Progenitor cell of endocrine pancreas (in vitro differentiated cells): ENCODE measurements at regions not wholly inside any gene's neighbourhood (a gene's known extent, or its start where the extent isn't known, plus 50 kb on each side); places are given as distances from the start of the nearest gene placed in this dataset.

ENCODE experiments used
- DNase-seq: peaks from one replicate; pipeline ENCODE4 v3.0.0; 2021; ENCODE audit warnings: low spot score; ENCODE audit not compliant: unreplicated experiment
- H3K27ac Mint-ChIP-seq: 2 replicates; pipeline ENCODE4 v1.8.0; 2021; ENCODE audit warnings: mild to moderate bottlenecking, moderate library complexity, mixed read lengths
- H3K27me3 Mint-ChIP-seq: 2 replicates; pipeline ENCODE4 v1.8.0; 2021; ENCODE audit warnings: mixed read lengths
- H3K36me3 Mint-ChIP-seq: 2 replicates; pipeline ENCODE4 v1.8.0; 2022; ENCODE audit warnings: mixed read lengths; ENCODE audit not compliant: insufficient read depth
- H3K4me1 Mint-ChIP-seq: 2 replicates; pipeline ENCODE4 v1.8.0; 2021; ENCODE audit warnings: low read depth, mixed read lengths
- H3K4me3 Mint-ChIP-seq: 2 replicates; pipeline ENCODE4 v1.8.0; 2021; ENCODE audit warnings: low read depth, mild to moderate bottlenecking, moderate library complexity, mixed read lengths
- H3K9me3 Mint-ChIP-seq: 2 replicates; pipeline ENCODE4 v1.8.0; 2021; ENCODE audit warnings: low read depth, mixed read lengths
- CTCF ChIP-seq: fragments of 200-600 bp; sonication (generic); IDR thresholded peaks from one replicate; pipeline ENCODE4 v1.5.0; 2021; ENCODE audit warnings: antibody characterized with exemption, mild to moderate bottlenecking; ENCODE audit not compliant: unreplicated experiment

GRCh38 chr1:94714152-94714551, 106.0 kb upstream of the SLC44A3 start:
- Mint-ChIP-seq H3K4me1 (peaks cover 5% of the 10 kb centered on the region), H3K27me3 (no peaks in the 10 kb centered on the region), H3K36me3 (peaks cover 21% of the 10 kb centered on the region), H3K4me3 (no peak overlapping the region), H3K9me3 (no peaks in the 10 kb centered on the region), H3K27ac (no peak overlapping the region)
- DNase-seq: no peak
- no peak for TF ChIP-seq CTCF

- H3K27me3 Mint-ChIP-seq: no peaks in the 10 kb centered on the region
- peaks cover 16% of the 10 kb centered on the region for H3K36me3 Mint-ChIP-seq
- DNase-seq: no peak
- no peak for TF ChIP-seq CTCF
- H3K9me3 Mint-ChIP-seq: no peaks in the 10 kb centered on the region
- no peak overlapping the region for H3K27ac Mint-ChIP-seq
- H3K4me1 Mint-ChIP-seq: peaks cover 5% of the 10 kb centered on the region
- no peak overlapping the region for H3K4me3 Mint-ChIP-seq
Observed at GRCh38 chr1:94713472-94714141, 106.5 kb upstream of the SLC44A3 start.

GRCh38 chr1:94709891-94710581, 110.1 kb upstream of the SLC44A3 start:
- TF ChIP-seq CTCF: no peak
- Mint-ChIP-seq H3K4me1 (peaks cover 12% of the 10 kb centered on the region), H3K4me3 (no peak overlapping the region), H3K27ac (no peak overlapping the region), H3K9me3 (no peaks in the 10 kb centered on the region), H3K27me3 (no peaks in the 10 kb centered on the region), H3K36me3 (peaks cover 9% of the 10 kb centered on the region)
- no peak for DNase-seq

GRCh38 chr1:94708811-94709210, 111.3 kb upstream of the SLC44A3 start:
- Mint-ChIP-seq H3K4me1 (peaks cover 12% of the 10 kb centered on the region), H3K27ac (no peak overlapping the region), H3K9me3 (no peaks in the 10 kb centered on the region), H3K27me3 (no peaks in the 10 kb centered on the region), H3K36me3 (peaks cover 15% of the 10 kb centered on the region), H3K4me3 (no peak overlapping the region)
- no peak for TF ChIP-seq CTCF
- no peak for DNase-seq

GRCh38 chr1:94708299-94708685, 111.9 kb upstream of the SLC44A3 start:
- TF ChIP-seq CTCF: no peak
- no peak overlapping the region for H3K4me3 Mint-ChIP-seq
- no peaks in the 10 kb centered on the region for H3K27me3 Mint-ChIP-seq
- H3K27ac Mint-ChIP-seq: no peak overlapping the region
- no peaks in the 10 kb centered on the region for H3K9me3 Mint-ChIP-seq
- DNase-seq: no peak
- peaks cover 12% of the 10 kb centered on the region for H3K4me1 Mint-ChIP-seq
- peaks cover 14% of the 10 kb centered on the region for H3K36me3 Mint-ChIP-seq
